ENCODE measurements at regions not wholly inside any gene's neighbourhood (a gene's known extent, or its start where the extent isn't known, plus 50 kb on each side); places are given as distances from the start of the nearest gene placed in this dataset.
"Not testable (repeated sequence)": the region's sequence is repeated elsewhere in the genome, so short reads cannot be mapped to it uniquely, and the experiment has no call there.

- DNase-seq (ENCODE audit: insufficient read length, low spot score) (no peak), FAIRE-seq (no peak)
Measured at GRCh38 chr7:36057323-36057722, 95.7 kb upstream of the EEPD1 start.

- DNase-seq (ENCODE audit: insufficient read length, low spot score), result no peak
- no peak for FAIRE-seq
Measured at GRCh38 chr7:36058020-36058592, 94.9 kb upstream of the EEPD1 start.

- DNase-seq (ENCODE audit: insufficient read length, low spot score); FAIRE-seq: not testable (repeated sequence)
Measured at GRCh38 chr7:36060388-36060787, 92.7 kb upstream of the EEPD1 start.

- DNase-seq (ENCODE audit: insufficient read length, low spot score) (no peak), FAIRE-seq (no peak)
Measured at GRCh38 chr7:36062154-36062815, 90.8 kb upstream of the EEPD1 start.

GRCh38 chr7:36064676-36065075 is 88.4 kb upstream of the EEPD1 start:
- DNase-seq (ENCODE audit: insufficient read length, low spot score), result no peak
- no peak for FAIRE-seq

GRCh38 chr7:36065563-36066342 is 87.3 kb upstream of the EEPD1 start:
- DNase-seq (ENCODE audit: insufficient read length, low spot score); FAIRE-seq: not testable (repeated sequence)

GRCh38 chr7:36066343-36066664 is 86.8 kb upstream of the EEPD1 start:
- FAIRE-seq (no peak), DNase-seq (ENCODE audit: insufficient read length, low spot score) (no peak)

GRCh38 chr7:36070230-36070629 is 82.8 kb upstream of the EEPD1 start:
- FAIRE-seq (no peak), DNase-seq (ENCODE audit: insufficient read length, low spot score) (no peak)

- FAIRE-seq, result no peak
- no peak for DNase-seq (ENCODE audit: insufficient read length, low spot score)
Measured at GRCh38 chr7:36071605-36072004, 81.4 kb upstream of the EEPD1 start.

GRCh38 chr7:36072620-36073019 is 80.4 kb upstream of the EEPD1 start:
- FAIRE-seq (no peak), DNase-seq (ENCODE audit: insufficient read length, low spot score) (no peak)

GRCh38 chr7:36075561-36075960 is 77.5 kb upstream of the EEPD1 start:
- FAIRE-seq, result no peak

GRCh38 chr7:36076074-36076473 is 77.0 kb upstream of the EEPD1 start:
- FAIRE-seq, result no peak
- no peak for DNase-seq (ENCODE audit: insufficient read length, low spot score)

More at GRCh38 chr7:36075561-36075960, 77.5 kb upstream of the EEPD1 start:
- no peak for DNase-seq (ENCODE audit: insufficient read length, low spot score)

- DNase-seq (ENCODE audit: insufficient read length, low spot score) (no peak), FAIRE-seq (no peak)
Measured at GRCh38 chr7:36078816-36079360, 74.2 kb upstream of the EEPD1 start.

- no peak for DNase-seq (ENCODE audit: insufficient read length, low spot score)
- FAIRE-seq, result no peak
Measured at GRCh38 chr7:36079446-36080025, 73.5 kb upstream of the EEPD1 start.

- DNase-seq (ENCODE audit: insufficient read length, low spot score) (no peak), FAIRE-seq (no peak)
Measured at GRCh38 chr7:36080843-36081242, 72.2 kb upstream of the EEPD1 start.

- no peak for DNase-seq (ENCODE audit: insufficient read length, low spot score)
- FAIRE-seq, result no peak
Measured at GRCh38 chr7:36082216-36082615, 70.8 kb upstream of the EEPD1 start.

GRCh38 chr7:36082910-36083309 is 70.1 kb upstream of the EEPD1 start:
- no peak for DNase-seq (ENCODE audit: insufficient read length, low spot score)
- no peak for FAIRE-seq

- FAIRE-seq, result no peak
- DNase-seq (ENCODE audit: insufficient read length, low spot score), result no peak
Measured at GRCh38 chr7:36083626-36084380, 69.3 kb upstream of the EEPD1 start.

- peak; percentile 41 for DNase-seq (ENCODE audit: insufficient read length, low spot score)
- FAIRE-seq, result peak; percentile 93
Measured at GRCh38 chr7:36084485-36085091, 68.5 kb upstream of the EEPD1 start.

- FAIRE-seq, result peak; percentile 65
Measured at GRCh38 chr7:36085096-36085495, 68.0 kb upstream of the EEPD1 start.

More at GRCh38 chr7:36085096-36085495, 68.0 kb upstream of the EEPD1 start:
- no peak for DNase-seq (ENCODE audit: insufficient read length, low spot score)

Data from HTR-8/SVneo (cell line).